Liver (tissue), 3 donors: ENCODE measurements at regions not wholly inside any gene's neighbourhood (a gene's known extent, or its start where the extent isn't known, plus 50 kb on each side); places are given as distances from the start of the nearest gene placed in this dataset.

ENCODE experiments used
- ATF3 ChIP-seq: IDR thresholded peaks from 2 replicates; pipeline ENCODE4 v1.6.1; 2016; ENCODE audit warnings: antibody characterized with exemption
- FOXA1 ChIP-seq: IDR thresholded peaks from 2 replicates; pipeline ENCODE4 v1.6.1; 2016; ENCODE audit warnings: antibody characterized with exemption
- RAD21 ChIP-seq, 2 donors: IDR thresholded peaks; 2 replicates each; pipeline ENCODE4 v1.6.1; 2016; ENCODE audit warnings: antibody characterized with exemption in 2 of 2, mild to moderate bottlenecking in 2 of 2
- RXRA ChIP-seq, 2 donors: IDR thresholded peaks; 2 replicates each; pipeline ENCODE4 v1.6.1; 2017 to 2018; ENCODE audit warnings: antibody characterized with exemption in 2 of 2, mild to moderate bottlenecking in 1 of 2
- SP1 ChIP-seq: IDR thresholded peaks from 2 replicates; pipeline ENCODE4 v1.6.1; 2018; ENCODE audit warnings: antibody characterized with exemption, mild to moderate bottlenecking
- TAF1 ChIP-seq: conservative IDR thresholded peaks from 2 replicates; pipeline ENCODE4 v1.6.1; 2016; ENCODE audit warnings: antibody characterized with exemption, mild to moderate bottlenecking
- TF ChIP-seq, protein P1 (sequence below): fragments of 150-350 bp; IDR thresholded peaks from 2 replicates; pipeline ENCODE4 v1.5.1; 2017; ENCODE audit warnings: improper control_type of control experiment, low read depth, low read length; ENCODE audit not compliant: missing input control
- TF ChIP-seq, protein P2 (sequence below): IDR thresholded peaks from 2 replicates; pipeline ENCODE4 v1.6.1; 2016; ENCODE audit warnings: antibody characterized with exemption, mild to moderate bottlenecking
- TF ChIP-seq, protein P3 (sequence below): IDR thresholded peaks from 2 replicates; pipeline ENCODE4 v1.6.1; 2016; ENCODE audit warnings: antibody characterized with exemption
- TF ChIP-seq, protein P4 (sequence below): IDR thresholded peaks from 2 replicates; pipeline ENCODE4 v1.6.1; 2016; ENCODE audit warnings: antibody characterized with exemption
- donor health status: healthy.
- donor health status: healthy.

DNA sequence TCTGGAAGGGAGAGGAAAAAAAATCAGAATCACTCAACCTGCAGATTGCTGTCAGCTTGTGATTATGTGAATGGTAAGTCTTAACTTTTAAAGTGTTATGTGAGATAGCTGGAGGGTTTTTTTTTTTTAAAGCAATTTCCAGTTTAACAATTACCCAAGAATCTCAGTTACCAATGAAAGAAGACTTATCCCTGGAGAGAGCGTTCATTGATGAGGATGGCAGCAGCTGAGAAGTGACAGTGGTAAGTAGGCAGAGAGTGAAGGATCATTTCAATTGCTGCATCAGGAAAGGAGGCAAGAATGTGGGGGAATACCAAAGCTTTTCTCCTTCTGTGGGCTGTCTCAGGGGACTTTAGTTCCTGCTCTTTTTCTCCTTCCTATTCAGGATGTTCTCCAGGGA, 370.2 kb upstream of the C9orf72 start:
- TF ChIP-seq, protein P1, sequence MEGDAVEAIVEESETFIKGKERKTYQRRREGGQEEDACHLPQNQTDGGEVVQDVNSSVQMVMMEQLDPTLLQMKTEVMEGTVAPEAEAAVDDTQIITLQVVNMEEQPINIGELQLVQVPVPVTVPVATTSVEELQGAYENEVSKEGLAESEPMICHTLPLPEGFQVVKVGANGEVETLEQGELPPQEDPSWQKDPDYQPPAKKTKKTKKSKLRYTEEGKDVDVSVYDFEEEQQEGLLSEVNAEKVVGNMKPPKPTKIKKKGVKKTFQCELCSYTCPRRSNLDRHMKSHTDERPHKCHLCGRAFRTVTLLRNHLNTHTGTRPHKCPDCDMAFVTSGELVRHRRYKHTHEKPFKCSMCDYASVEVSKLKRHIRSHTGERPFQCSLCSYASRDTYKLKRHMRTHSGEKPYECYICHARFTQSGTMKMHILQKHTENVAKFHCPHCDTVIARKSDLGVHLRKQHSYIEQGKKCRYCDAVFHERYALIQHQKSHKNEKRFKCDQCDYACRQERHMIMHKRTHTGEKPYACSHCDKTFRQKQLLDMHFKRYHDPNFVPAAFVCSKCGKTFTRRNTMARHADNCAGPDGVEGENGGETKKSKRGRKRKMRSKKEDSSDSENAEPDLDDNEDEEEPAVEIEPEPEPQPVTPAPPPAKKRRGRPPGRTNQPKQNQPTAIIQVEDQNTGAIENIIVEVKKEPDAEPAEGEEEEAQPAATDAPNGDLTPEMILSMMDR, result no peak
- TF ChIP-seq, protein P2, sequence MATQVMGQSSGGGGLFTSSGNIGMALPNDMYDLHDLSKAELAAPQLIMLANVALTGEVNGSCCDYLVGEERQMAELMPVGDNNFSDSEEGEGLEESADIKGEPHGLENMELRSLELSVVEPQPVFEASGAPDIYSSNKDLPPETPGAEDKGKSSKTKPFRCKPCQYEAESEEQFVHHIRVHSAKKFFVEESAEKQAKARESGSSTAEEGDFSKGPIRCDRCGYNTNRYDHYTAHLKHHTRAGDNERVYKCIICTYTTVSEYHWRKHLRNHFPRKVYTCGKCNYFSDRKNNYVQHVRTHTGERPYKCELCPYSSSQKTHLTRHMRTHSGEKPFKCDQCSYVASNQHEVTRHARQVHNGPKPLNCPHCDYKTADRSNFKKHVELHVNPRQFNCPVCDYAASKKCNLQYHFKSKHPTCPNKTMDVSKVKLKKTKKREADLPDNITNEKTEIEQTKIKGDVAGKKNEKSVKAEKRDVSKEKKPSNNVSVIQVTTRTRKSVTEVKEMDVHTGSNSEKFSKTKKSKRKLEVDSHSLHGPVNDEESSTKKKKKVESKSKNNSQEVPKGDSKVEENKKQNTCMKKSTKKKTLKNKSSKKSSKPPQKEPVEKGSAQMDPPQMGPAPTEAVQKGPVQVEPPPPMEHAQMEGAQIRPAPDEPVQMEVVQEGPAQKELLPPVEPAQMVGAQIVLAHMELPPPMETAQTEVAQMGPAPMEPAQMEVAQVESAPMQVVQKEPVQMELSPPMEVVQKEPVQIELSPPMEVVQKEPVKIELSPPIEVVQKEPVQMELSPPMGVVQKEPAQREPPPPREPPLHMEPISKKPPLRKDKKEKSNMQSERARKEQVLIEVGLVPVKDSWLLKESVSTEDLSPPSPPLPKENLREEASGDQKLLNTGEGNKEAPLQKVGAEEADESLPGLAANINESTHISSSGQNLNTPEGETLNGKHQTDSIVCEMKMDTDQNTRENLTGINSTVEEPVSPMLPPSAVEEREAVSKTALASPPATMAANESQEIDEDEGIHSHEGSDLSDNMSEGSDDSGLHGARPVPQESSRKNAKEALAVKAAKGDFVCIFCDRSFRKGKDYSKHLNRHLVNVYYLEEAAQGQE, result no peak
- TF ChIP-seq TAF1 (no peak), SP1 (no peak), FOXA1 (no peak), RAD21 (IDR thresholded peaks at IDR 0.05) (no peak), RXRA (IDR thresholded peaks at IDR 0.05) (no peak), ATF3 (no peak)
- TF ChIP-seq, protein P3, sequence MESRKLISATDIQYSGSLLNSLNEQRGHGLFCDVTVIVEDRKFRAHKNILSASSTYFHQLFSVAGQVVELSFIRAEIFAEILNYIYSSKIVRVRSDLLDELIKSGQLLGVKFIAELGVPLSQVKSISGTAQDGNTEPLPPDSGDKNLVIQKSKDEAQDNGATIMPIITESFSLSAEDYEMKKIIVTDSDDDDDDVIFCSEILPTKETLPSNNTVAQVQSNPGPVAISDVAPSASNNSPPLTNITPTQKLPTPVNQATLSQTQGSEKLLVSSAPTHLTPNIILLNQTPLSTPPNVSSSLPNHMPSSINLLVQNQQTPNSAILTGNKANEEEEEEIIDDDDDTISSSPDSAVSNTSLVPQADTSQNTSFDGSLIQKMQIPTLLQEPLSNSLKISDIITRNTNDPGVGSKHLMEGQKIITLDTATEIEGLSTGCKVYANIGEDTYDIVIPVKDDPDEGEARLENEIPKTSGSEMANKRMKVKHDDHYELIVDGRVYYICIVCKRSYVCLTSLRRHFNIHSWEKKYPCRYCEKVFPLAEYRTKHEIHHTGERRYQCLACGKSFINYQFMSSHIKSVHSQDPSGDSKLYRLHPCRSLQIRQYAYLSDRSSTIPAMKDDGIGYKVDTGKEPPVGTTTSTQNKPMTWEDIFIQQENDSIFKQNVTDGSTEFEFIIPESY, result no peak
- TF ChIP-seq, protein P4, sequence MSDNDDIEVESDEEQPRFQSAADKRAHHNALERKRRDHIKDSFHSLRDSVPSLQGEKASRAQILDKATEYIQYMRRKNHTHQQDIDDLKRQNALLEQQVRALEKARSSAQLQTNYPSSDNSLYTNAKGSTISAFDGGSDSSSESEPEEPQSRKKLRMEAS, result no peak
